DMS153 (cell line): ENCODE measurements at regions not wholly inside any gene's neighbourhood (a gene's known extent, or its start where the extent isn't known, plus 50 kb on each side); places are given as distances from the start of the nearest gene placed in this dataset.
"Not testable (repeated sequence)": the region's sequence is repeated elsewhere in the genome, so short reads cannot be mapped to it uniquely, and the experiment has no call there.

Experiments used
- DNase-seq: peaks from one replicate; lab custom pipeline; 2025; lab: John Stamatoyannopoulos, UW

- DNase-seq: no peak
Measured at GRCh38 chr19:28150129-28150528, 1062.8 kb downstream of the UQCRFS1 start.

DNA sequence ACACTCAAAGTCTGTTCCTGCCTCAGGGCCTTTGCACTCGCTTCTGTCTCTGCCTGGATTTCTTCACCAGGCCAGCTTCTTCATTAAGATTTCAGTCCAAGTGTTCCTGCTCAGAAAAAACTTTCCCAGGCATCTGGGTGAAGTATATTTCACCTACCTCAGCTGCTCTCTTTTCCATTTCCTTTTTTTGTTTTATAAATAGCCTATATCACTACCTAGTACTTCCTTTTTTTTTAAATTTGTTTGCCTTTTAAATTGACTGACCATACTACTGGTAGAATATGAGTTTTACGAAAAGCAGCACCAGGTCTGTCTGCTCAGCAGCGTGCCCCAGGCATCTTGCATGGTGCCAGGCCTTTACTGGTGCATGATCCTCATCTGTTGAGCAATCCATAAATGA, 1064.4 kb downstream of the UQCRFS1 start:
- DNase-seq: no peak

- no peak for DNase-seq
Measured at GRCh38 chr19:28142258-28142657, 1070.7 kb downstream of the UQCRFS1 start.

DNA sequence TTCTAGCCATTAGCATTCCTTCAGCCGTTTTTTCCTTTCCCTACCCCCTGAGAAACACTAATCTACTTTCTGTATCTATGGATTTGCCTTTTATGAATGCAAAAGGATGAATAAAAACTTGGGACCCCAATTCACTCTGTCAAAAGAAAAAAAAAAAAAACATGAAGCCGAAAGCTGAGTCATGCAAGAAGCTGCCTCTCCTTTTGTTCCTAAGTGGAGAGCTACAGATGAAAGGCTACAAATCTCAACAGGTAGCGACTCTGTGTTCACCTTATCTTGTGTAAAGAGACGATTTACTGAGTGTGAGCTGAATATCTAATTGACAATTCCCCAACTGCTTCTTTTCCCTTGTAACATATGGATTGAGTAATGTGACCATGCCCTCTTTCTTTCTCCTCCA, 1072.8 kb downstream of the UQCRFS1 start:
- no peak for DNase-seq

DNA sequence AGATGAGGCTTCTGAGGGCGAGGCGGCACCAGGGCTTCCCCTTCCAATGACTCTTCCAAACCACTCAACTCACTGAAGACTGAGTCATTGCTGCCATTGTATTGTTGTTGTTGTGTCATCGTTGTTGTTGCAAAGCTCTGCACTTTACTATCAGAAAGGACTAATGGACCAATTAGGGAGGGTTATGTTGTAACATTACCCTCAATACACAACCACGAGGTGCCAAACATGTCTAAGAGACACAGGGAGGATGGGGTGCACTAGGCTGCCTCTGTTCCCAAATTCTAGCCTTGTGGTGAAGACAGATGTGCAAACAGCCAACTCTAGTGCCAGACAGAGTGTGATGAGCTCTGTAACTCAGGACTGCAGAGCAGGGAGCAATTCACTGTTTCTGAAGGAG, 1075.2 kb downstream of the UQCRFS1 start:
- no peak for DNase-seq

GRCh38 chr19:28136796-28137195, 1076.2 kb downstream of the UQCRFS1 start:
- no peak for DNase-seq

- DNase-seq: no peak
Measured at GRCh38 chr19:28135825-28136224, 1077.1 kb downstream of the UQCRFS1 start.

DNA sequence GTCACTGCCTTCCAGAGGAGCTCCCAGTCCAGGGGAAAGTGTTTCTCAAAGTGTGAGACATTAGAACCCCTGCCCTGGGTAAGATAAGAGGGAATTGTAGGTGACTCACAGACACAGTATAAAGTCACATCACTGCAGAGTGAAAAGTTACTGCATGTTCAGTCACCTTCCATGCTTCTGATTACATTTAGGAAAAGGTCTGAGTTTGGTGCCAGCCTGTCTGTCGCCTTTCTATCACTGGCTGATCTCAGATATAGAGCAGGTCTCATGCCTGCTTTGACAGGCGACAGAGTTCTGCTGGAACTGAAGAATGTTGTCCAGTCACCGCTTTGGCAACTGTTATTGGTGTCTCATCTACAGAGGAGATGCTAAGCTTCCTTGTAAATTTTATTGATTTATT, 1078.6 kb downstream of the UQCRFS1 start:
- no peak for DNase-seq

GRCh38 chr19:28130881-28131280, 1082.1 kb downstream of the UQCRFS1 start:
- not testable (repeated sequence) for DNase-seq

GRCh38 chr19:28130066-28130511, 1082.9 kb downstream of the UQCRFS1 start:
- no peak for DNase-seq

DNA sequence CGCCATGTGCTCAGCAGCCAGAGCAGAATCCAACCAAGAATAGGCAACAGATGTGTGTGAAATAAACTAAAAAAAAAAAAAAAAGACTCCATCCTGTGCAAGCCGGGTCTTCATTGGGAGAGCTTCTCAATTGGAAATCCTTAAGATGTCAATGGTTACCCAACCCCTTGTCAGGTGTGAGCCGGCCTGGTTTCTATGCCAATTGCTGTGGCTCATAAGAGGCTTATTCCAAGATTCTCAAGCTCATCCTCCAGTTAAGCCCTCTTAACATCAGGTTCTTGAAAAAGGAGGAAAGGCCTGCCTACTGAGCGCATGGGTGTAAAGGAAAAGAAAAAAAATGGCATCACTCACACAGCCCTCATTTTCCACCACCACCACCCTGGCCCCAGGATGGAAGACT, 1084.6 kb downstream of the UQCRFS1 start:
- no peak for DNase-seq

GRCh38 chr19:28126135-28126898, 1086.6 kb downstream of the UQCRFS1 start:
- DNase-seq: no peak

GRCh38 chr19:28122734-28123133, 1090.2 kb downstream of the UQCRFS1 start:
- no peak for DNase-seq

GRCh38 chr19:28118235-28118634, 1094.7 kb downstream of the UQCRFS1 start:
- no peak for DNase-seq

GRCh38 chr19:28117143-28117542, 1095.8 kb downstream of the UQCRFS1 start:
- no peak for DNase-seq

- not testable (repeated sequence) for DNase-seq
Measured at GRCh38 chr19:28116379-28116778, 1096.6 kb downstream of the UQCRFS1 start.

GRCh38 chr19:28103921-28104320, 1109.0 kb downstream of the UQCRFS1 start:
- DNase-seq: no peak

DNA sequence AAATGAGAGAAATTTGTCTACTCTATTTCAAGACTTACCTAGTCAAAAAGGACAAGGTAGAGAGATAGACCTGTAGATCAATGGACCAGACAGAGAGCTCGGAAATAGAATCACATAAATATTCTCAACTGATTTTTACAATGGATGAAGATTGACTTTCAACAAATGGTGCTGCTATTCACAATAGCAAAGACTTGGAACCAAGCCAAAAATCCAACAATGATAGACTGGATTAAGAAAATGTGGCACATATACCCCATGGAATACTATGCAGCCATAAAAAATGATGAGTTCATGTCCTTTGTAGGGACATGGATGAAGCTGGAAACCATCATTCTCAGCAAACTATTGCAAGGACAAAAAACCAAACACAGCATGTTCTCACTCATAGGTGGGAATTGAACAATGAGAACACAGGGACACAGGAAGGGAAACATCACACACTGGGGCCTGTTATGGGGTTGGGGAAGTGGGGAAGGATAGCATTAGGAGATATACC, 1128.2 kb downstream of the UQCRFS1 start:
- DNase-seq: not testable (repeated sequence)

- DNase-seq: no peak
Measured at GRCh38 chr19:28076628-28077027, 1136.3 kb downstream of the UQCRFS1 start.

GRCh38 chr19:28075229-28075628, 1137.7 kb downstream of the UQCRFS1 start:
- DNase-seq: no peak

- DNase-seq: no peak
Measured at GRCh38 chr19:28074773-28075172, 1138.2 kb downstream of the UQCRFS1 start.

DNA sequence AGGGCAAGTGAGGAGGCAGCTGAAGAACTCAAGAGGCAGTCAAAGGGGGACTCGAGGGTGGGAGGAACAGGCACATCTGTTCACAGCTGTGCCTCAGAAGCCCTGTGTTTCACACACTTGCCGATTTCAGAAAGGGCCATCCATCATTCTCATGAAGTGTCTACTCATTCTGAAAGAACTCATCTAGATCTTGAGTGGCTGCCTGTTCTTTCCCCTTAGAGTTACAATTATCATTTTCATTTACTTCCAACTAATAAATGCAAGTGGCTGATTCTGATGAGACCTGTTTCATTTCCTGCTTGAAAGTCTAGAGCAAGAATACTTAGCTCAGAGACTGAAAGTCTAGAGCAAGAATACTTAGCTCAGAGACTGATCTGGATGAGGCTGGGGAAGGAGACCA, 1145.1 kb downstream of the UQCRFS1 start:
- no peak for DNase-seq

- DNase-seq: no peak
Measured at GRCh38 chr19:28066988-28067387, 1146.0 kb downstream of the UQCRFS1 start.

- DNase-seq: no peak
Measured at GRCh38 chr19:28066161-28066560, 1146.8 kb downstream of the UQCRFS1 start.
